Neural cell (in vitro differentiated cells): ENCODE measurements at regions not wholly inside any gene's neighbourhood (a gene's known extent, or its start where the extent isn't known, plus 50 kb on each side); places are given as distances from the start of the nearest gene placed in this dataset.

ENCODE experiments used
- H2AFZ ChIP-seq: fragments of 200-600, 300-800 bp; sonication (generic), shearing (Covaris generic); 2 replicates; pipeline ENCODE4 v1.6.0; 2014; ENCODE audit warnings: low read depth, mild to moderate bottlenecking, antibody characterized with exemption, low read length, moderate library complexity
- H3F3A ChIP-seq: fragments of 200-600 bp; shearing (Covaris generic); 2 replicates; pipeline ENCODE4 v1.6.1; 2016; ENCODE audit warnings: mild to moderate bottlenecking, moderate library complexity, mixed read lengths, antibody characterized with exemption, low read length; ENCODE audit not compliant: insufficient read depth, poor library complexity, severe bottlenecking
- H3K27ac ChIP-seq: fragments of 200-600, 300-800 bp; sonication (generic), shearing (Covaris generic); 2 replicates; pipeline ENCODE4 v1.5.1; 2014; ENCODE audit warnings: mild to moderate bottlenecking, low read length, moderate library complexity
- H3K27me3 ChIP-seq: fragments of 300-800, 200-600 bp; sonication (generic), shearing (Covaris generic); 2 replicates; pipeline ENCODE4 v1.6.0; 2014; ENCODE audit warnings: mild to moderate bottlenecking, low read depth, low read length, moderate library complexity; ENCODE audit not compliant: insufficient read depth
- H3K36me3 ChIP-seq: fragments of 300-800, 200-600 bp; sonication (generic), shearing (Covaris generic); 2 replicates; pipeline ENCODE4 v1.5.1; 2014; ENCODE audit warnings: mild to moderate bottlenecking, antibody characterized with exemption, low read length, moderate library complexity; ENCODE audit not compliant: insufficient read depth
- H3K4me2 ChIP-seq: fragments of 300-800, 200-600 bp; sonication (generic), shearing (Covaris generic); 2 replicates; pipeline ENCODE4 v1.6.0; 2014; ENCODE audit warnings: mild to moderate bottlenecking, low read length
- H3K4me3 ChIP-seq: fragments of 300-800, 200-600 bp; sonication (generic), shearing (Covaris generic); 2 replicates; pipeline ENCODE4 v1.5.1; 2014; ENCODE audit warnings: mild to moderate bottlenecking, low read length, moderate library complexity
- H3K79me2 ChIP-seq: fragments of 200-600 bp; shearing (Covaris generic); replicated peaks from 2 replicates; pipeline ENCODE4 v1.6.0; 2014; ENCODE audit warnings: mild to moderate bottlenecking, low read length, moderate library complexity; ENCODE audit not compliant: insufficient read depth
- H3K9ac ChIP-seq: fragments of 300-800, 200-600 bp; sonication (generic), shearing (Covaris generic); 2 replicates; pipeline ENCODE4 v1.6.1; 2016; ENCODE audit warnings: mild to moderate bottlenecking, low read length, mixed read lengths
- H3K9me2 ChIP-seq: fragments of 200-600 bp; shearing (Covaris generic); 2 replicates; pipeline ENCODE4 v1.6.1; 2016; ENCODE audit warnings: mild to moderate bottlenecking, low read length, mixed read lengths; ENCODE audit not compliant: insufficient read depth
- H3K9me3 ChIP-seq: fragments of 200-600, 300-800 bp; sonication (generic), shearing (Covaris generic); 2 replicates; pipeline ENCODE4 v1.6.1; 2016; ENCODE audit warnings: mild to moderate bottlenecking, mixed run types, low read length, moderate library complexity, mixed read lengths
- H4K20me1 ChIP-seq: fragments of 200-600 bp; shearing (Covaris generic); 2 replicates; pipeline ENCODE4 v1.6.1; 2016; ENCODE audit warnings: mild to moderate bottlenecking, mixed run types; ENCODE audit not compliant: insufficient read depth
- CTCF ChIP-seq: fragments of 450-650 bp; IDR thresholded peaks from 2 replicates; pipeline ENCODE4 v1.5.1; 2014; ENCODE audit warnings: antibody characterized with exemption, mild to moderate bottlenecking, moderate library complexity; ENCODE audit not compliant: poor library complexity, severe bottlenecking
- EP300 ChIP-seq: fragments of 450-650 bp; conservative IDR thresholded peaks from 2 replicates; pipeline ENCODE4 v1.6.1; 2014; ENCODE audit warnings: antibody characterized with exemption, mild to moderate bottlenecking, moderate library complexity; ENCODE audit not compliant: poor library complexity, severe bottlenecking
- EZH2 ChIP-seq: fragments of 200-600, 300-800 bp; shearing (Covaris generic), sonication (generic); IDR thresholded peaks from 2 replicates; pipeline ENCODE4 v1.6.1; 2014; ENCODE audit warnings: antibody characterized with exemption, low read length, borderline replicate concordance, mild to moderate bottlenecking; ENCODE audit not compliant: insufficient read depth, poor library complexity, severe bottlenecking
- MXI1 ChIP-seq: fragments of 450-650 bp; conservative IDR thresholded peaks from 2 replicates; pipeline ENCODE4 v1.6.1; 2014; ENCODE audit warnings: antibody characterized with exemption, mild to moderate bottlenecking; ENCODE audit not compliant: poor library complexity, severe bottlenecking
- POLR2AphosphoS5 ChIP-seq: IDR thresholded peaks from 2 replicates; pipeline ENCODE4 v1.6.1; 2012
- RAD21 ChIP-seq: fragments of 450-650 bp; conservative IDR thresholded peaks from 2 replicates; pipeline ENCODE4 v1.6.1; 2014; ENCODE audit warnings: antibody characterized with exemption, mild to moderate bottlenecking, moderate library complexity
- SMC3 ChIP-seq: fragments of 450-650 bp; conservative IDR thresholded peaks from 2 replicates; pipeline ENCODE4 v1.6.1; 2014; ENCODE audit warnings: antibody characterized with exemption, mild to moderate bottlenecking, moderate library complexity; ENCODE audit not compliant: poor library complexity
- TAF1 ChIP-seq: IDR thresholded peaks from 2 replicates; pipeline ENCODE4 v1.6.1; 2012; ENCODE audit warnings: low read depth
- TF ChIP-seq, protein P1 (sequence below): IDR thresholded peaks from 2 replicates; pipeline ENCODE4 v1.6.1; 2012; ENCODE audit warnings: borderline replicate concordance

DNA sequence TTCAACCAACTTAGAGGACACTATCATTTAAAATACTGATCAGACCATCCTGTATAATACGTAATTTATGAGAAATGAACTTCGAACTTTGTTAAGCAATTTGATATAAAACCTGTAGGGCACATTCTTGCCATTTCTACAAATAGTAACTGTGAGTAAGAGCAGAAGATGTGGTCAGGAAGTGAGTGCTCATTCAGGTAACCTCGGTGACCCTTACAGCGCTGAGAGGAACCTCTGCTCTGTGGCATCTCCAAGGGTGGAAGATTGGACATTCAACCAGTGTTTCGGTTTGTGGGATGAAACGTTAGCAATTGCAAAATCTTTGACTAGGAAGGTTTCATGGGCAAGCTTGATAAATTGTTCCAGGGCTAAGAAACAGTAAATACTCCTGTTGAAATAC lies 194.8 kb upstream of the IRX2 start:
- Histone ChIP-seq H3K79me2 (no peaks in the 10 kb centered on the region), H2AFZ (no peak overlapping the region), H3K9me3 (no peaks in the 10 kb centered on the region), H3K27me3 (no peaks in the 10 kb centered on the region), H3K36me3 (no peaks in the 10 kb centered on the region), H3F3A (no peaks in the 10 kb centered on the region), H3K4me2 (no peak overlapping the region), H3K27ac (no peak overlapping the region), H3K9me2 (no peaks in the 10 kb centered on the region), H3K4me3 (no peak overlapping the region), H4K20me1 (no peaks in the 10 kb centered on the region), H3K9ac (no peak overlapping the region)
- TF ChIP-seq, protein P1, sequence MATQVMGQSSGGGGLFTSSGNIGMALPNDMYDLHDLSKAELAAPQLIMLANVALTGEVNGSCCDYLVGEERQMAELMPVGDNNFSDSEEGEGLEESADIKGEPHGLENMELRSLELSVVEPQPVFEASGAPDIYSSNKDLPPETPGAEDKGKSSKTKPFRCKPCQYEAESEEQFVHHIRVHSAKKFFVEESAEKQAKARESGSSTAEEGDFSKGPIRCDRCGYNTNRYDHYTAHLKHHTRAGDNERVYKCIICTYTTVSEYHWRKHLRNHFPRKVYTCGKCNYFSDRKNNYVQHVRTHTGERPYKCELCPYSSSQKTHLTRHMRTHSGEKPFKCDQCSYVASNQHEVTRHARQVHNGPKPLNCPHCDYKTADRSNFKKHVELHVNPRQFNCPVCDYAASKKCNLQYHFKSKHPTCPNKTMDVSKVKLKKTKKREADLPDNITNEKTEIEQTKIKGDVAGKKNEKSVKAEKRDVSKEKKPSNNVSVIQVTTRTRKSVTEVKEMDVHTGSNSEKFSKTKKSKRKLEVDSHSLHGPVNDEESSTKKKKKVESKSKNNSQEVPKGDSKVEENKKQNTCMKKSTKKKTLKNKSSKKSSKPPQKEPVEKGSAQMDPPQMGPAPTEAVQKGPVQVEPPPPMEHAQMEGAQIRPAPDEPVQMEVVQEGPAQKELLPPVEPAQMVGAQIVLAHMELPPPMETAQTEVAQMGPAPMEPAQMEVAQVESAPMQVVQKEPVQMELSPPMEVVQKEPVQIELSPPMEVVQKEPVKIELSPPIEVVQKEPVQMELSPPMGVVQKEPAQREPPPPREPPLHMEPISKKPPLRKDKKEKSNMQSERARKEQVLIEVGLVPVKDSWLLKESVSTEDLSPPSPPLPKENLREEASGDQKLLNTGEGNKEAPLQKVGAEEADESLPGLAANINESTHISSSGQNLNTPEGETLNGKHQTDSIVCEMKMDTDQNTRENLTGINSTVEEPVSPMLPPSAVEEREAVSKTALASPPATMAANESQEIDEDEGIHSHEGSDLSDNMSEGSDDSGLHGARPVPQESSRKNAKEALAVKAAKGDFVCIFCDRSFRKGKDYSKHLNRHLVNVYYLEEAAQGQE: no peak
- TF ChIP-seq RAD21 (no peak), EP300 (no peak), POLR2AphosphoS5 (no peak), TAF1 (no peak), MXI1 (no peak), SMC3 (no peak), CTCF (no peak), EZH2 (no peak)

- no peak overlapping the region for H3K4me2 ChIP-seq
- H3K36me3 ChIP-seq: no peaks in the 10 kb centered on the region
- H4K20me1 ChIP-seq: no peaks in the 10 kb centered on the region
- no peak overlapping the region for H3K4me3 ChIP-seq
- no peaks in the 10 kb centered on the region for H3K27me3 ChIP-seq
- H3K79me2 ChIP-seq: no peaks in the 10 kb centered on the region
- H3K27ac ChIP-seq: no peak overlapping the region
- no peak overlapping the region for H3K9ac ChIP-seq
- peaks cover 5% of the 10 kb centered on the region for H3K9me3 ChIP-seq
- no peak for TF ChIP-seq CTCF
- no peak for TF ChIP-seq EP300
- TF ChIP-seq SMC3: no peak
- TF ChIP-seq, protein P1: no peak
- no peak for TF ChIP-seq RAD21
- TF ChIP-seq EZH2: no peak
- TF ChIP-seq POLR2AphosphoS5: no peak
- no peak for TF ChIP-seq TAF1
- no peak for TF ChIP-seq MXI1
- H3K9me2 ChIP-seq: no peaks in the 10 kb centered on the region
- H2AFZ ChIP-seq: no peak overlapping the region
- no peaks in the 10 kb centered on the region for H3F3A ChIP-seq
Measured at GRCh38 chr5:2936413-2936812, 184.9 kb upstream of the IRX2 start.
